ENCODE measurements at regions not wholly inside any gene's neighbourhood (a gene's known extent, or its start where the extent isn't known, plus 50 kb on each side); places are given as distances from the start of the nearest gene placed in this dataset.
"Not testable (repeated sequence)": the region's sequence is repeated elsewhere in the genome, so short reads cannot be mapped to it uniquely, and the experiment has no call there.

DNA sequence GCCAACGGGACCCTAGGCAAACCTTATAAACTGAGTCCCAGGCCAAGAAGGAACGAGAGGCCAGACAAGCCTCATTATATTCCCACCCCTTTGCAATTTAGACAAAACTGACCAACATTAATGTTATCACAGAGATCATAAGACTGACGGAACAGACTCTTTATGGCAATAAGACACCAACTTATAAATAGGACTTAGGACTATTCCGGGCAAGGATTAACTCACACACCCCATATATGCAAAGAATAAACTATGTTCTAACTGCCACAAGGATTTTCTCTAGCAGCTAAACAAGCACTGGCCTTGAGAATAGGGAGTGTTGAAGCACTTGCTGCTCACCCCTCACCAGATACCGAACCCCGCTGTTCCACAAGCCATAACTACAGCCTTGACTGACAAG is 91.1 kb upstream of the FCGR1A start:
- WGBS (ENCODE audit: extremely low coverage, insufficient coverage, low lambda C conversion rate), result no CpG with 5 or more reads among the region's 6 CpGs
- H3K9ac ChIP-seq (ENCODE audit: low read length), result not testable (repeated sequence)

DNA sequence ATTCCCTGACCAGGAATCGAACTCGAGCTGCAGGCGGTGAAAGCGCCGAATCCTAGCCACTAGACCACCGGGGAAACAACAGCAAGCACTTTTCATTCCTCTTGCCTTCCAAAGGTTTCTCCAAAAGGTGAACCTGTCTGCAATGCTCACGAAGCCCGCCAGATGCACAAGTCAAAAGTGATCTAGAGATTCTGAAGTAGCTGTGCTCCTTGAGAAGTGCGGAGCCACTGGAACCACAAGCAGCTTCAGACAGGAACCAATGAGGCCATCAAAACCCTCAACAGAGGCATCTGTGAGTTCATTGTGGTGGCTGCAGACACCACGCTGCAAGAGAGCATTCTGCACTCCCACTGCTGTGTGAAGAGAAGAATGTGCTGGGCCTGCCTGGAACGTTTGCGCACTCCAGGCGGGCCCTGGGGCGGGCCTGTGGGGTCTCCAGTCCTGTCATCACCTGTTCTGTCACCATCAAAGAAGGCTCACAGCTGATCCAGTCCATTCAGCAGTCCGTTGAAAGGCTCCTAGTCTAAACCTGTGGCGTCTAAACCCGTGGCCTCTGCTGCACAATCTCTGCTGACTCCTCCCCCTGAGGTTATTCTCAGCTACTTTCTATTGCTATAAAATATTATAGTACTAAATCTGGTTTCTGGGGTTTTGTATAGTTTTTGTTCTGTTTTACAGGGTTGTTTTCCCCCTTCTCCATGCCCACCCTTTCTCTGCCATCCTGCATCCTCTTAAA is 89.5 kb upstream of the FCGR1A start:
- H3K4me1 ChIP-seq (ENCODE audit: control insufficient read depth, low read depth, low read length); H2BK15ac ChIP-seq (replicated peaks; ENCODE audit: low read depth); H3K4me2 ChIP-seq (ENCODE audit: low read length); H3K4me3 ChIP-seq (ENCODE audit: low read length); H3K4ac ChIP-seq (ENCODE audit: low read depth, low read length); H2BK5ac ChIP-seq (ENCODE audit: low read length); H3K27ac ChIP-seq (ENCODE audit: low read depth, low read length); H2AK5ac ChIP-seq (ENCODE audit: low read length); H3K18ac ChIP-seq (ENCODE audit: low read length); H4K8ac ChIP-seq (ENCODE audit: low read depth, low read length); H3K27me3 ChIP-seq (ENCODE audit: insufficient read depth, low read length, poor library complexity); H2BK120ac ChIP-seq (ENCODE audit: low read depth, low read length); H3K23ac ChIP-seq (ENCODE audit: low read length); H3K56ac ChIP-seq (ENCODE audit: low read length); H3K79me2 ChIP-seq (ENCODE audit: control insufficient read depth, insufficient read depth, low read length); H3K36me3 ChIP-seq (ENCODE audit: control insufficient read depth, insufficient read depth, low read length); H3K79me1 ChIP-seq (ENCODE audit: low read length); H3K9ac ChIP-seq (ENCODE audit: low read length); H4K5ac ChIP-seq (ENCODE audit: low read length): not testable (repeated sequence)
- WGBS (ENCODE audit: extremely low coverage, insufficient coverage, low lambda C conversion rate), result no CpG with 5 or more reads among the region's 17 CpGs
- DNase-seq, result peak; percentile 0

More for the DNA sequence above, 91.1 kb upstream of the FCGR1A start:
- not testable (repeated sequence) for DNase-seq; H3K56ac ChIP-seq (ENCODE audit: low read length); H2BK5ac ChIP-seq (ENCODE audit: low read length); H3K27me3 ChIP-seq (ENCODE audit: insufficient read depth, low read length, poor library complexity); H2BK120ac ChIP-seq (ENCODE audit: low read depth, low read length); H3K4ac ChIP-seq (ENCODE audit: low read depth, low read length); H2BK15ac ChIP-seq (replicated peaks; ENCODE audit: low read depth); H3K4me3 ChIP-seq (ENCODE audit: low read length); H4K8ac ChIP-seq (ENCODE audit: low read depth, low read length); H3K4me2 ChIP-seq (ENCODE audit: low read length); H3K4me1 ChIP-seq (ENCODE audit: control insufficient read depth, low read depth, low read length); H3K36me3 ChIP-seq (ENCODE audit: control insufficient read depth, insufficient read depth, low read length); H2AK5ac ChIP-seq (ENCODE audit: low read length); H3K18ac ChIP-seq (ENCODE audit: low read length); H3K79me2 ChIP-seq (ENCODE audit: control insufficient read depth, insufficient read depth, low read length); H3K27ac ChIP-seq (ENCODE audit: low read depth, low read length); H4K5ac ChIP-seq (ENCODE audit: low read length); H3K79me1 ChIP-seq (ENCODE audit: low read length); H3K23ac ChIP-seq (ENCODE audit: low read length)

DNA sequence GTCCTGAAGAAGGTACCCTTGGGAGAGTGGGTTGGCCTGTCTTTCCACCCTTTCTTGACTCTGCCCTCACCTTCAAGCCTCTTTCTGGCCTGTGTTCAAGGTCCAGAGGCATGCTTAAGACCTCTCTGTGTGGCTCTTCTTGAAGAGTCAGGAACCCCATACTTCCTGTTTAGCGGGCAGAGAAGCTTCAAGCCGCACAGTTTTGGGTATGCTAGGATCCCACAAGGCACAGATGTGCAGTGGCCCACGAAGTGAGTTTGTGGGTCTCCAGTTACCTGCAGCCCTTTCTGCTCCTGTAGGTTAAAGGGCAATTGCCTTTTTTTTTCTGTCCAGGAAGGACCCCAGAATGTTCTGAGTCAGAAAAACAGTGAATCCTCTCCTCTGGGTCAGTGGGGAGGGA is 87.4 kb upstream of the FCGR1A start:
- H3K27ac ChIP-seq (ENCODE audit: low read depth, low read length); H2BK5ac ChIP-seq (ENCODE audit: low read length); H2BK15ac ChIP-seq (replicated peaks; ENCODE audit: low read depth); H3K23ac ChIP-seq (ENCODE audit: low read length); H3K56ac ChIP-seq (ENCODE audit: low read length); H3K79me2 ChIP-seq (ENCODE audit: control insufficient read depth, insufficient read depth, low read length); H3K9ac ChIP-seq (ENCODE audit: low read length); H4K8ac ChIP-seq (ENCODE audit: low read depth, low read length); H3K79me1 ChIP-seq (ENCODE audit: low read length); H3K4me2 ChIP-seq (ENCODE audit: low read length); H3K27me3 ChIP-seq (ENCODE audit: insufficient read depth, low read length, poor library complexity); H3K4ac ChIP-seq (ENCODE audit: low read depth, low read length); H4K5ac ChIP-seq (ENCODE audit: low read length); H2AK5ac ChIP-seq (ENCODE audit: low read length); H2BK120ac ChIP-seq (ENCODE audit: low read depth, low read length); H3K4me1 ChIP-seq (ENCODE audit: control insufficient read depth, low read depth, low read length); DNase-seq; H3K4me3 ChIP-seq (ENCODE audit: low read length); H3K36me3 ChIP-seq (ENCODE audit: control insufficient read depth, insufficient read depth, low read length); H3K18ac ChIP-seq (ENCODE audit: low read length): not testable (repeated sequence)
- WGBS (ENCODE audit: extremely low coverage, insufficient coverage, low lambda C conversion rate), result no CpG with 5 or more reads among the region's 3 CpGs

DNA sequence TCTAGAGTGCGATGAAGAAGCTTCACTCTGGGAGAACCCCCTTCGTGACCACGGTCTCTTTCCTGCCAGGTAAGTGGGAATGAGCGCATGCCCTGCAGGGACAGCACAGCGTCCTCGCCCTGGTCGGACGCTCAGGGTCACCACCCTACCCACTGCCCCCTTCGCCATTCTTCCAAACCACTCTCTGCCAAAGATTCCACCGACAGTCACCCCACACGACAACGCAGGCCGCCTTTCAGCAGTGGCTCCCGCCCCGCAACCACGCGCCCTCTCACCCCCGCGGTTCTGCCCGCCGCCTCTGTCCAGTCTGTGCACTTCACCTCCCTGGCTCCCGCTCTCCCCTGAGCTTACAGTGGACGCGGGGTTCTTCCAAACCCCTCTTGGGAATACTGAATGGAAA is 82.3 kb upstream of the FCGR1A start:
- H3K36me3 ChIP-seq (ENCODE audit: control insufficient read depth, insufficient read depth, low read length); H4K5ac ChIP-seq (ENCODE audit: low read length); H3K4ac ChIP-seq (ENCODE audit: low read depth, low read length); H3K4me1 ChIP-seq (ENCODE audit: control insufficient read depth, low read depth, low read length); H3K79me2 ChIP-seq (ENCODE audit: control insufficient read depth, insufficient read depth, low read length); H3K18ac ChIP-seq (ENCODE audit: low read length); H3K56ac ChIP-seq (ENCODE audit: low read length); H3K79me1 ChIP-seq (ENCODE audit: low read length); H4K8ac ChIP-seq (ENCODE audit: low read depth, low read length); H3K4me3 ChIP-seq (ENCODE audit: low read length); H3K27ac ChIP-seq (ENCODE audit: low read depth, low read length); H3K27me3 ChIP-seq (ENCODE audit: insufficient read depth, low read length, poor library complexity); H3K4me2 ChIP-seq (ENCODE audit: low read length); H2BK15ac ChIP-seq (replicated peaks; ENCODE audit: low read depth); H3K9ac ChIP-seq (ENCODE audit: low read length); H2BK5ac ChIP-seq (ENCODE audit: low read length); DNase-seq; H2BK120ac ChIP-seq (ENCODE audit: low read depth, low read length); H2AK5ac ChIP-seq (ENCODE audit: low read length); H3K23ac ChIP-seq (ENCODE audit: low read length): not testable (repeated sequence)
- WGBS (ENCODE audit: extremely low coverage, insufficient coverage, low lambda C conversion rate), result no CpG with 5 or more reads among the region's 24 CpGs

DNA sequence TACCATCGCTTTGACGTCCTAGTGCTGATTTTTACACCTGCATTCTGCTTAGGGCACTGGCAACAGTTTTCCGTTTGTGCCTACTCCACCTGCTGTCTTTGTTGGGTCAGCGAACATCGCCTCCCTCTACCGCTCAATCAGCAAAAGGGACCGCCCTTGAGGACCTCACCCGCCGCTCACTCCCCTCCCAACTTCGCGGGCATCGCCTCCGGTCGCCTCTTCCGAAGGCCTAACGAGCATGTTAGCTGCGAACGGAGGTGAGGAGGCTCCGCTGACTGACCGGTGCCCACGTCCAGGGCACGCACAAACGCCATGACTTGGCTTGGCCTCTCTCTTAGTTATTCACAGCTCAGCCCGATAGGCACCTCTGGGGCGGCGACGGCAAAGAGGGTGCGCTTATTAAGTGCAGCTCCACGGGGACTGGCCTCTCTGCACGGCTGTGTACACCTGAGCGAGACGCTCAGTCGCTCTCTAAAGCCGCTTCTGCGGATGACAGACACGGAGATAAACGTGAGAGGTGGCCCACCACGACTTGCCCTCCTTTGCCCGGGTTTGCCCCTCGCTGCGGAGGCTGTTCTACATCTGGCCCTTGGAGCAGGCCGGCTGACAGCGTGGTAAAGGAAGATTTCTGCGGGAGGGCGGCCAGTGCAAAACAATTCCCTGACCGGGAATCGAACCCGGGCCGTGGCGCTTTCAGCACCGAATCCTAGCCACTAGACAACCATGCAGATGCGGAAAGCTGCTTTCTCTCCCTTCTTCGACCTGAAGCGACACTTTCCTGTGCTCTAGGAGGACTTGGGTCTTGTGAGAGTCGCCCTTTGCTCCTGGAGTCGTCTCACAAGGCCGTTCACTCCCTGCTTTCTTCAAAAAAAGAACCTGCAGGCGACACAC is 81.6 kb upstream of the FCGR1A start:
- H2AK5ac ChIP-seq (ENCODE audit: low read length); H3K4ac ChIP-seq (ENCODE audit: low read depth, low read length); H3K27me3 ChIP-seq (ENCODE audit: insufficient read depth, low read length, poor library complexity); DNase-seq; H4K5ac ChIP-seq (ENCODE audit: low read length); H3K79me1 ChIP-seq (ENCODE audit: low read length); H3K23ac ChIP-seq (ENCODE audit: low read length); H3K4me2 ChIP-seq (ENCODE audit: low read length); H2BK120ac ChIP-seq (ENCODE audit: low read depth, low read length); H4K8ac ChIP-seq (ENCODE audit: low read depth, low read length); H2BK15ac ChIP-seq (replicated peaks; ENCODE audit: low read depth); H3K18ac ChIP-seq (ENCODE audit: low read length); H3K79me2 ChIP-seq (ENCODE audit: control insufficient read depth, insufficient read depth, low read length); H2BK5ac ChIP-seq (ENCODE audit: low read length); H3K4me3 ChIP-seq (ENCODE audit: low read length); H3K56ac ChIP-seq (ENCODE audit: low read length); H3K36me3 ChIP-seq (ENCODE audit: control insufficient read depth, insufficient read depth, low read length); H3K9ac ChIP-seq (ENCODE audit: low read length); H3K27ac ChIP-seq (ENCODE audit: low read depth, low read length); H3K4me1 ChIP-seq (ENCODE audit: control insufficient read depth, low read depth, low read length): not testable (repeated sequence)
- no CpG with 5 or more reads among the region's 58 CpGs for WGBS (ENCODE audit: extremely low coverage, insufficient coverage, low lambda C conversion rate)
